Activated B cell treated with CpG ODN at 0.5 μM for 24 hours (primary cell): ENCODE measurements at regions not wholly inside any gene's neighbourhood (a gene's known extent, or its start where the extent isn't known, plus 50 kb on each side); places are given as distances from the start of the nearest gene placed in this dataset.

ENCODE experiments used
- ATAC-seq: fragments of 200-7000 bp; cut with Tn5 transposase; one replicate; pipeline ENCODE4 v1.10.0; 2021; ENCODE audit warnings: low read depth, mild to moderate bottlenecking, moderate library complexity
- CTCF ChIA-PET: fragments of 350-600 bp; sonication (Branson Sonifier 250); formaldehyde crosslinking; loops from one replicate; lab custom pipeline; 2021; ENCODE audit warnings: antibody characterized with exemption; lab: Charles Lee
- POLR2A ChIA-PET: fragments of 350-600 bp; sonication (Branson Sonifier 250); formaldehyde crosslinking; loops from one replicate; lab custom pipeline; 2021; ENCODE audit warnings: antibody characterized with exemption; lab: Charles Lee
- DNase-seq: peaks from one replicate; pipeline ENCODE4 v3.0.0; 2022
- H3K27ac Mint-ChIP-seq: one replicate; pipeline ENCODE4 v1.8.0; 2020; ENCODE audit warnings: mixed read lengths
- H3K27me3 Mint-ChIP-seq: one replicate; pipeline ENCODE4 v1.8.0; 2021; ENCODE audit warnings: mixed read lengths
- H3K36me3 Mint-ChIP-seq: one replicate; pipeline ENCODE4 v1.8.0; 2021; ENCODE audit warnings: low read depth, mixed read lengths
- H3K4me1 Mint-ChIP-seq: one replicate; pipeline ENCODE4 v1.8.0; 2021; ENCODE audit warnings: mixed read lengths
- H3K4me3 Mint-ChIP-seq: one replicate; pipeline ENCODE4 v1.8.0; 2020; ENCODE audit warnings: mild to moderate bottlenecking, mixed read lengths
- H3K9me3 Mint-ChIP-seq: one replicate; pipeline ENCODE4 v1.8.0; 2020; ENCODE audit warnings: mixed read lengths
- intact Hi-C: fragments of 100-400 bp; cut with micrococcal nuclease; formaldehyde crosslinking; loops from one replicate; pipeline ENCODE4 v1.15.1; 2024
- TF ChIP-seq, protein P1 (sequence below): fragments of 200-600 bp; IDR thresholded peaks from one replicate; pipeline ENCODE4 v1.8.0; 2022; ENCODE audit warnings: antibody characterized with exemption, mild to moderate bottlenecking

DNA sequence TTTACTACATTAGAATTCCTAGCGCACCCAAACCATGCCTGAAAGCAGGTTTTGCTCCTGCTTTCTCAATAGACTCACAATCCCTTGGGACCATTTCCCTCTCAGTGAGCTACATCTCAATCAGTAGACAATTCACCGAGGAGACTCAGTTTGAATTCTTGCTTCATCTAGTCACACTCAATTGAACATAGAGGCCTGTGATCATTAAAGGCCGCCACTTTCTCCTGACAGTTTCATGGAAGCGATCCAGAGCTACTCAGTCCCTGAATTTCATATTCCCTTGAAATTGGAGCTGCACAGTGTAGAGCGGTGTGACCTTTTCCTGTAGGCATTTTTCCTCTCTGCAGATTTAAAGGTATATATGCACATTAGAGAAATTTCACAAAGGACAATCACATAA, 193.9 kb upstream of the SPOCK3 start:
- Mint-ChIP-seq H3K9me3 (peaks cover 2% of the 10 kb centered on the region), H3K36me3 (no peaks in the 10 kb centered on the region), H3K27me3 (no peaks in the 10 kb centered on the region), H3K27ac (no peak overlapping the region), H3K4me1 (no peaks in the 10 kb centered on the region), H3K4me3 (no peak overlapping the region)
- TF ChIP-seq, protein P1, sequence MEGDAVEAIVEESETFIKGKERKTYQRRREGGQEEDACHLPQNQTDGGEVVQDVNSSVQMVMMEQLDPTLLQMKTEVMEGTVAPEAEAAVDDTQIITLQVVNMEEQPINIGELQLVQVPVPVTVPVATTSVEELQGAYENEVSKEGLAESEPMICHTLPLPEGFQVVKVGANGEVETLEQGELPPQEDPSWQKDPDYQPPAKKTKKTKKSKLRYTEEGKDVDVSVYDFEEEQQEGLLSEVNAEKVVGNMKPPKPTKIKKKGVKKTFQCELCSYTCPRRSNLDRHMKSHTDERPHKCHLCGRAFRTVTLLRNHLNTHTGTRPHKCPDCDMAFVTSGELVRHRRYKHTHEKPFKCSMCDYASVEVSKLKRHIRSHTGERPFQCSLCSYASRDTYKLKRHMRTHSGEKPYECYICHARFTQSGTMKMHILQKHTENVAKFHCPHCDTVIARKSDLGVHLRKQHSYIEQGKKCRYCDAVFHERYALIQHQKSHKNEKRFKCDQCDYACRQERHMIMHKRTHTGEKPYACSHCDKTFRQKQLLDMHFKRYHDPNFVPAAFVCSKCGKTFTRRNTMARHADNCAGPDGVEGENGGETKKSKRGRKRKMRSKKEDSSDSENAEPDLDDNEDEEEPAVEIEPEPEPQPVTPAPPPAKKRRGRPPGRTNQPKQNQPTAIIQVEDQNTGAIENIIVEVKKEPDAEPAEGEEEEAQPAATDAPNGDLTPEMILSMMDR: no peak
- ChIA-PET CTCF (no interaction called here), POLR2A (no interaction called here)
- intact Hi-C loops: no loop called here
- no peak for DNase-seq
- ATAC-seq: no peak

DNA sequence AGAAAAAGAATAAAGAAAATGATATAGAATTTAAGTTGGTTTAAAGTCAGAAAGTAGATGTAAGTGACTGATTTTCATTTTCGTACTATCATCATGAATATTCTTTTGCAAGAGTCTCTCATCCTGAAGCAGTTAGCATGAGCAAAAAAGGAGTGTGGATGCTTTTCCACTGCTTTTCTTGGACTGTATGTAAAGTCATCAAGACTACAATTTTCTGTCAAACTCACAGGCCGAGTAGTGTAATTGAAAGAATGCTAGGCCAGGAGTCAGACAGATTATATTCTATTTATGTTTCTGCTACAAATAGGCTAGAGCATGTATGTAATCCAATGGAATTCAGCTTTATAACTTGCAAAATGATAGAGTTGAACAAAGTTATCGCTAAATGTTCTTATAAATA, 197.1 kb upstream of the SPOCK3 start:
- H3K36me3 Mint-ChIP-seq: no peaks in the 10 kb centered on the region
- no peak overlapping the region for H3K4me3 Mint-ChIP-seq
- ATAC-seq: no peak
- H3K9me3 Mint-ChIP-seq: peaks cover 2% of the 10 kb centered on the region
- no peaks in the 10 kb centered on the region for H3K4me1 Mint-ChIP-seq
- TF ChIP-seq, protein P1: no peak
- H3K27ac Mint-ChIP-seq: no peak overlapping the region
- ChIA-PET POLR2A (no interaction called here), CTCF (no interaction called here)
- H3K27me3 Mint-ChIP-seq: no peaks in the 10 kb centered on the region
- intact Hi-C loops: no loop called here
- DNase-seq: no peak

DNA sequence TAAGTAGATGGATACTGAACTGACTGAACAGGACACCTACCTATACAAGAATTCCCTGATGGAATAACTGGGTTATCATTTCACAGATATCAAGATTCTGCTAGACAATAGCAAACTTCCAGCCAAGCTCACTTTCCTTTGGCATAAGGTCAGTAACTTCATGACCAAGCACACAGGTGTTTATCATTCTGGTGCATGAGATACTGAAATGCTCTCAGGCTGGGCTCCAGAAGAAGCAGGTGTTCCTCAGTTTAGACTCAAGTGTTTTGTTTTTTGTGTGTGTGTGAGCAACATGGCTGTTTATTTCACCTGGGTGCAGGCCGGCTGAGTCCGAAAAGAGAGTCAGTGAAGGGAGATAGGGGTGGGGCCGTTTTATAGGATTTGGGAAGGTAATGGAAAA, 201.5 kb upstream of the SPOCK3 start:
- ChIA-PET CTCF (no interaction called here), POLR2A (no interaction called here)
- TF ChIP-seq, protein P1: no peak
- ATAC-seq: no peak
- Mint-ChIP-seq H3K27ac (no peak overlapping the region), H3K9me3 (peaks cover 2% of the 10 kb centered on the region), H3K4me1 (no peaks in the 10 kb centered on the region), H3K36me3 (no peaks in the 10 kb centered on the region), H3K27me3 (no peaks in the 10 kb centered on the region), H3K4me3 (no peak overlapping the region)
- intact Hi-C loops: no loop called here
- no peak for DNase-seq

DNA sequence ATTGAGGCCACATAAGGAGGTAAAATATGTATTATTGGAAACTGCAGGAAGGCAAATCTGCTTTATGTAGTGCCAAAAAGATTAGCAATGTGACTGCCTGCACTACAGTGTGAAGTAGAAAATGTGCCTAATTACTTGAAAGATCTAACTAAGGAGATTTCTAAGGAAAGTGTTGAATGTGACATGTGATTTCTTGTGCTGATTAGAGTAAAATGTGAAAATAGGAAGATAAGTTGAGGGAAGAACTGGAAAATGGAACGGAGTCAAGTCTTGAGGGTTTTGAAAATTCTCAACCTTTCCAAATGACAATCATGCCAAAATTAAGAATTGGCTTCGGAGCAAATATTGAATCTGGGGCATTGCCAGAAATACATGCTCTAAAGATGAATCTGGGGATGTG, 209.5 kb upstream of the SPOCK3 start:
- Mint-ChIP-seq H3K4me1 (no peaks in the 10 kb centered on the region), H3K9me3 (no peaks in the 10 kb centered on the region), H3K27ac (no peak overlapping the region), H3K36me3 (no peaks in the 10 kb centered on the region), H3K4me3 (no peak overlapping the region), H3K27me3 (no peaks in the 10 kb centered on the region)
- intact Hi-C loops: no loop called here
- DNase-seq: no peak
- ChIA-PET CTCF (no interaction called here), POLR2A (no interaction called here)
- no peak for ATAC-seq
- TF ChIP-seq, protein P1: no peak

DNA sequence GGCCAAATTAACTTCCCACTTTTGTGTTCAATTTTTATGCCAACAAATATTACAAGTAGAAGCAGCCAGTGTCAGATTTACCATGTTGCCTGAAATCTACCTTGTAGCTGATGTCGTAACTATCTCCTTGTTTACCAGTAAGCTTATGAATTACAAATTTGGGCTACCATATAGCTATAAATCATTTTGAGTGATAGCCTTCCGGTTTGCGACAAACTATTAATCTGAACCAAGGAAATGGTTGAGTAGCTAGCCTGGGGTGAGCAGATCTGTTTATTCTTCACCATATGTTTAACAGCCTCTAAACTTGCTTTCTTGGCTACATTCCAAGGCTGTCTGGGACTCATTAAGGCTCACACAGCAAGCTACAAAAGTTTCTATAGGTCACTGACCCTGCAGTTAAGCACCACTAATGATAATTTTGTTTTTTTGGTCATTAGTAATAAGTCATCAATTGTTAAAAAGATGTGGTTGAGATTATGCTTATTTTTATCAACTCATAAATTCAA, 218.7 kb upstream of the SPOCK3 start:
- H3K36me3 Mint-ChIP-seq: no peaks in the 10 kb centered on the region
- H3K9me3 Mint-ChIP-seq: peaks cover 3% of the 10 kb centered on the region
- DNase-seq (no peak), ATAC-seq (no peak)
- no peaks in the 10 kb centered on the region for H3K27me3 Mint-ChIP-seq
- CTCF ChIA-PET: interaction anchor here (0.6 kb wide), 1 partner anchor 221 kb away, joined by 5 read pairs; no protein-coding TSS in a partner anchor
- TF ChIP-seq, protein P1: no peak
- intact Hi-C loops: no loop called here
- no peaks in the 10 kb centered on the region for H3K4me1 Mint-ChIP-seq
- no peak overlapping the region for H3K4me3 Mint-ChIP-seq
- POLR2A ChIA-PET: interaction anchor here (0.6 kb wide), 1 partner anchor 724 kb away, joined by 3 read pairs; no protein-coding TSS in a partner anchor
- no peak overlapping the region for H3K27ac Mint-ChIP-seq
